CD4-positive, alpha-beta T cell treated with Interleukin-4 for 4 hours (primary cell): ENCODE measurements at regions not wholly inside any gene's neighbourhood (a gene's known extent, or its start where the extent isn't known, plus 50 kb on each side); places are given as distances from the start of the nearest gene placed in this dataset.
"Not testable (repeated sequence)": the region's sequence is repeated elsewhere in the genome, so short reads cannot be mapped to it uniquely, and the experiment has no call there.

Source experiments
- DNase-seq: peaks from one replicate; pipeline ENCODE4 v3.0.0-alpha.2; 2020

GRCh38 chr4:18511727-18512126, 490.2 kb upstream of the LCORL start:
- no peak for DNase-seq

DNA sequence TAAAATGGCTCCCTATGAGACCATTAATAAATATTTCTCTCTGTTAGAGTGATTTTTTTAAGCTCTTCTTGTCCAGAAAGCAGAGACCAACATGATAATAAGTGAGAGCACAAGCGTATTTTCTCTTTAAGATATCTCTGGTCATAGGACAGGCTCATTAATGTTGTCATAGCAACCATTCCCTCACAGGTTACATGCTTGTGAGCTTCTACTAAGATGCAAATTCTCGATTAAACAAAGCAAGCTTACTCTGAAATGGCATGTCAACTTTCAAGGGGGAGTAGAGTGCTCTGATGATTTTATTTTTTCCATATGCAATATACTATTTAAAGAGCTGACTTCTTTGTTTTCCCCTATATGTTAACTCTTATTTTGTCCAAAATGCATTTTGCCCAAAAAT, 487.2 kb upstream of the LCORL start:
- no peak for DNase-seq

DNA sequence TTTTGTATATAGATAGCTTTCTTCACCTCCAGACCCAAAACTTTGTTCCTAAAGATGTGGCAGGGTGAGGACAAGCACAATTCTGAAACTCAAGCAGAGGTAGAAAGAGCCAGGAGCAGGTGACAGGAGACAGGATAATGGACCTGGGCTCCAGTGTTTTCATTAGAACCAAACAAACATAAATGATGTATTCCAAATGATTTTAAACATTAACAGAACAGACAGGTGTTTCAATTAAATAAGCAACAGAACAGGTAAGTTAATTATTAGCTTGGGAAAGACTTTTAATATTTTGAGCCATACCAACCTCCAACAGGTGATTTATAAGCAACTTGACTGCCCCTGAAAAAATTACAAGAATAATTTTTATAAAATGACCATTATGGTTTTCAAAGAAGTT, 459.4 kb upstream of the LCORL start:
- no peak for DNase-seq

GRCh38 chr4:18480342-18480741, 458.8 kb upstream of the LCORL start:
- no peak for DNase-seq

GRCh38 chr4:18479825-18480224, 458.3 kb upstream of the LCORL start:
- DNase-seq, result no peak

DNA sequence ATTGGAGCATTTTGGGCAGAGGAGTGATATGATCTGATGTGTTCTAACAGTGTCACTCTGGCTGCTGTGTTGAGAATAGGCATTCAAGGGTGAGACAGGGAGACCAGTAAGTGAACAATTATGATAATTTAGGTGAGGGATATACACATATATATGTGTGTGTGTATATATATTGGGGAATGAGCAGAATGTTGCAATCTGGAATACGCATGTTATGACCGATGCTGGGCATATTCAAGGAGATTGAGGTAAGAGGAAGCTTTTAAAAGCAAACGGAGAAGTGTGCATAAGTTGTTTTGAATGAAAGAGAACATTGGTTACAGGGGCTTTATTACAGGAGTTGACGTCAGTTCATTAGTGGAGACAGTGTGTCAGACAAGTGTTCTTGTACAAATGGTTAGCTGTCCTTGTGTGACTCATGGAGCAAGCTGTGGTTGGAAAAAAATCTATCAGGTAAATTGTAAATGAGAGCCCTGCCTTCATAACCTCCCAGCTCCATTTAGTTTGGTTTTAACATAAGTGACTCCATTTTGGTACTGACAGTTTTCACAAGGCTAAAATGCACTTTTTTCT, 442.5 kb upstream of the LCORL start:
- DNase-seq, result no peak

GRCh38 chr4:18458465-18458864, 436.9 kb upstream of the LCORL start:
- DNase-seq, result no peak

DNA sequence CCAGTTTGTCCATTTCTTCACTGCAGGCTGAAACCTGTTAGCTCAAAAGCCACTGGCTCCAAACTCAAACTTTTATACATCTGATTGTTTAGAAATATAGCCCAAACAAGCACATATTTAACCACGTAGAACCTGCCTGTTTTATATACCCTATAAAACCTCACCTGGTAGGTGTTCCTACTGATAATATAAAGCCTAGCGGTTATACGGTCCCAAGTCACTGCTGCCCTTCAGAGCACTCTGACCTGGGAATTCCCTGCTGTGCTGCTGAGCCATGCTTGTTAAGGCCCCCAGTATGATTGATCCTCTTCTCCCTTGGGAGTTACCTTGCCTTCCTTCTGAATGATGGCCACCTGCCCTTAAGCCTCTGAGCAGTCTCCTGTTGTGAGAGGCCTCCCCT, 432.8 kb upstream of the LCORL start:
- DNase-seq, result no peak

GRCh38 chr4:18445110-18445509, 423.6 kb upstream of the LCORL start:
- no peak for DNase-seq

GRCh38 chr4:18444206-18444605, 422.7 kb upstream of the LCORL start:
- no peak for DNase-seq

- no peak for DNase-seq
Measured at GRCh38 chr4:18442957-18443356, 421.4 kb upstream of the LCORL start.

DNA sequence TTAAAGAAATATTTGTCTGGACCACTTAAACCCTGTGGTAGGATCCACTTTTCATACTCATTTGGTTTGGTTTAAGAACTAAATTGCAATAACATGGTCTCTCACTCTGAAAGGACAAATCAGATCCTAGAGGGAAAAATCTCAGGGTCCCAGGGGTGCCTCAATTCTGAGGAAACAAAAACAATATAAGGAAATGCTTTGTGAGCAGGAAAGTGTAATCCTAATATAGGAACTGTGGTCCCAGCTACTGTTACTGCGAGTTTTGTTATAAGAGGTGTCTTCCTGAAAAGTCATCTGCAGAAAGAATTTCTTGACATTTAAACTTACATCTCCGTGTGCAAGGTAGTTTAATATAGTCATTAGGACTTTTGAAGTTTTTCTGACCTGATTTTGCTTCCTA, 420.1 kb upstream of the LCORL start:
- DNase-seq, result no peak

DNA sequence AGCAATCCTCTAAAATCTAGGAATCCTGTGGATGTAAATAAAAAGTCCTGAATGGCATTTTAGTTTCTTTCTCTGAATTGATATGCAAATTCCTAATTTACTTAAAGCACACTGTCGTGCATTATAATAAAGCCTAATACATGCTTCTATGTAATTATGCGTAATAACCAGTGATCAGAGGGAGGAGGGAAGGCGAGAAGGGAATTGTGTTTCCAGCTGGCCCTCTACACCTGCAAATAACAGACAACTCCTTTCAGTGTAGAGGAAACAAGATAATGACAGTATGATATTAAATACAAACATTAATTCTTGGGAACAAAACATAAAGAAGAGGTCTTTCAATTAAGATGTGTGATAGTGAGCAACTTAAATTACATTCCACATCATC, 419.6 kb upstream of the LCORL start:
- DNase-seq, result no peak

DNA sequence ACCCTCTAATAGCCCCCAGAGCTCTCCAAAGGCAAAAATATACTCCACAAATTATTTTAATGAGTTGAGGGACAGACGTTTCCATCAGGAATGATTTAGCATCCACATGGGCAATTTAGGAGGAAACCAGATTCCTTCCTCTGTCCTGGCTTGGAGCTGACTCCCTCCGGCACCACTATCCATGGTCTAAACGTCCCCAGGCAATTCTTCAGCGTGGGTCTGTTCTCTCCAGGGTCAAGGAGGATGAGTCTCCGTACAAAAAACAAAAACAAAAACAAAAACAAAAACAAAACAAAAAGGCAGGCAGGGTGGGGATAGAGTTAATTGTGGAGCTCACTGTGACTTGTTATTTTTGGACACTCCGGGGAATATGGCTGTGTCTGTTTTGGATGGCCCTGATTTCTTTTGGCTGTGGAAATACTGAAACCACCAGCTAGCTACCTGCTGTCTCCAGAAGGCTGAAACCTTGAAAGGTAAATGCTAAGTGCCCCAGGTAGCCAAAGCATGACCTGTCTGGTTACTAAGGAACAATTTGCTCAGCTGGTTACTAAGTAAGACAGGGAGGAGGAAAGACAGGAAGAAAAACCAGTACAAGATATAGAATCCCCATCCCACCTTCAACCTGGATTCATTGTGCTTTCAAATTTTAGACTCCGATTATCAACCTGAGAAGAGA, 419.1 kb upstream of the LCORL start:
- DNase-seq, result no peak

- no peak for DNase-seq
Measured at GRCh38 chr4:18439311-18439710, 417.8 kb upstream of the LCORL start.

GRCh38 chr4:18435781-18436180, 414.2 kb upstream of the LCORL start:
- no peak for DNase-seq

- DNase-seq, result no peak
Measured at GRCh38 chr4:18422685-18423084, 401.1 kb upstream of the LCORL start.

DNA sequence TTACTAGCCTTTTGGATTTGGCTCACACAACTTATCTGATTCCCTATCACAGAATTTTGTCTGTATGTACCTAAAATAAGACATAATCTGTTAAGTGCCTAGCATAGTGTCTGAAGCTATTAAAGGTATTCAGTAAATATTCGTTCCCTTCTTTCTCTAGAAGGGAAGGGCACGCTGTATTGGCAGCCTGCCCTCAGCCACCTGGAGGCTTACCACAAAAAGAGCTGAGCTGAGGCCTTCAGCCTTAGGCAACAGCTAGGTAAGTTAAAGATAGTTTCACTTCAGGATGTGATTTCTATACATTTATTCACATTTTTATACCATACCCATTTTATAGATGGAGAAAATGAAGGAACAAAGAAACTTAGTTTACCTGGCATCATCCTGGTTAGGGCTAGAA, 400.0 kb upstream of the LCORL start:
- DNase-seq, result no peak

GRCh38 chr4:18419780-18420179, 398.2 kb upstream of the LCORL start:
- DNase-seq, result no peak

GRCh38 chr4:18418195-18418898, 396.8 kb upstream of the LCORL start:
- DNase-seq, result not testable (repeated sequence)

GRCh38 chr4:18417651-18418050, 396.1 kb upstream of the LCORL start:
- DNase-seq, result not testable (repeated sequence)

DNA sequence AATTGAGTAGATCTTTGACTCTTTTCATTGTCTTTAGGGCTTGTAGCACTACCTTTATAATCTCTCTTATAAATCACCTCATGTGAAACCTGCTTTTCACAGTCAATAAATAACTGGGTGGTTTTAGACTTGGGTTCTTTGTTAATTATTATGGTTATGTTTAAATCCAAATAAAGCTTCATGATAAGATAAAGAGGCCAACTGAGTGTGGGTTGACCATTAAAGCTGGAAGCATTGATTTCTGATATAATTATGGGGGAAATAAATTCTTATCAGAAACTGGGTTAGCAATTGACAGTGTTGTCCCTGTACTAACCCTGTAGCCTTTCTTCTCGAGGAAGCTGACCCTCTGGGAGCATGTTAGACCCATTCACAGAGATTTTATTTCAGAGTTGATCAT, 384.7 kb upstream of the LCORL start:
- no peak for DNase-seq

GRCh38 chr4:18405054-18405453, 383.5 kb upstream of the LCORL start:
- no peak for DNase-seq

DNA sequence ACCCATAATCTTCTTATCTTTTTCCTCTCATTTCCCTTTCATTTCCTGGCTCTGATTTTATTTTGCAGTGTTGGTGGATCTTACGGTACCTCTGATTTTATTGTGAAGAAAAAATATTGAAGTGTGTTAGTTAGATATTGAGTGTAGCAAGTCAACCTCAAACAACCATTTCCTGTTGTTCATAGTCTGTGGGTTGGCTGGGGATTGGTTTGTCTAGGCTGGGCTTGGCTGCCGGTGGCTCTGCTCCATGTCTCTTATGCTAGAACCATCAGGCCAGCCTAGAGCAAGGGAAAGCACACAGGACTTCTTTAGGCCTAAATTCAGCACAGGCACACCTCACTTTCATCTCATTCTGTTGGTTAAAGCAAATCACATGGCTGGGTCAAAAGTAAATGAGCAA, 383.1 kb upstream of the LCORL start:
- DNase-seq, result no peak

DNA sequence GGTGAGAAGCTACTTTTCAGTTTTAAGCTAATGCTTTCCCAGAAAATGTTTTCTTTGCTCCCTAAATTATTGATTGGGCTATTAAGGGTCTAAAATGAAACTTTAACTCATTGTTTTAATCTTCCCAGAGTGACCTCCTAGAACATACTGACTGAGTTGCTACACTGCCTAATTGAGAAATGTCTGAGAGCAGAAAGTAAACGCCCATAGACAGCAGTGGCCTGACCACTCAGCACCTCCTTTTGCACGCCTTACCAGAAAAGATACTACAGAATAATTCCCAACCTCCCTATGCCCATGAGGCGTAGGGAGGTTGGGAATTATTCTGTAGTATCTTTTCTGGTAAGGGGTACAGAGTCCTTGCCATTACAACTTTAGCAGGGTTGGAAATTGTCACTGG, 381.8 kb upstream of the LCORL start:
- DNase-seq, result no peak
